ENCODE measurements at regions not wholly inside any gene's neighbourhood (a gene's known extent, or its start where the extent isn't known, plus 50 kb on each side); places are given as distances from the start of the nearest gene placed in this dataset.

DNA sequence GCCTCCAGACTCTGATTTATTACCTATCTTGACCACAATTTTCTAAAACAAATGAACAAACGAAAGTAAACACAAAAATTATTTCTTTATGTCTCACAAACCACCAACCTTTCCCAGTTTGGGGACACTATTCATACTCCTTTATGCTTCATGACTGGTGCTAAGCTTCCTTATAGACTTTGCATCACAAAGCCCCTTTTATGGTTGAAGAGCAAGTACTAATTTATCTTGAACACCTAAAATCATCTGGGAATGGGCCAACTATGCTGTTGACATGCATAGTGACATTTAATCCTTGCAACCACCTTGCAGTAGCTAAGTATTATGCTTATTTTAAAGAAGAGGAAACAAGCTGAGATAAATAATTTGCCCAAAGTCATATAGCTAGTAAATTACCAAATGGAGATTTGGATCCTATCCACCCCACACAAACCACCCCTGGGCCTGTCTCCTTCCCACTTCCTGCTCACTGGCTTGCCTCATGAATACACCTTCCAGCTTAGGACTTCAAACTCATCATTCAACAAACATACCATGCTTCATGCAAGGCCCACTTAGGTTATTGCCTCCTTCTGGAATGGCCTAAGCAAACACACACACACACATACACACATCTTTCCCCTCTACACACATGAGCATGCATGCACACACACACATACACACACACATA lies 192.2 kb downstream of the PLPP3 start:
- 76% methylated on average over 1 of the region's 1 CpG for WGBS
- Histone ChIP-seq H3K27me3 (no peaks in the 10 kb centered on the region), H3K27ac (no peak overlapping the region), H3K36me3 (no peaks in the 10 kb centered on the region), H3K4me3 (no peak overlapping the region), H3K4me1 (peaks cover 6% of the 10 kb centered on the region), H3K9me3 (no peaks in the 10 kb centered on the region)
- no peak for DNase-seq (ENCODE audit: low spot score in 2 of 2)
- no peak for TF ChIP-seq EP300 (IDR thresholded peaks at IDR 0.05)
- TF ChIP-seq, protein P1, sequence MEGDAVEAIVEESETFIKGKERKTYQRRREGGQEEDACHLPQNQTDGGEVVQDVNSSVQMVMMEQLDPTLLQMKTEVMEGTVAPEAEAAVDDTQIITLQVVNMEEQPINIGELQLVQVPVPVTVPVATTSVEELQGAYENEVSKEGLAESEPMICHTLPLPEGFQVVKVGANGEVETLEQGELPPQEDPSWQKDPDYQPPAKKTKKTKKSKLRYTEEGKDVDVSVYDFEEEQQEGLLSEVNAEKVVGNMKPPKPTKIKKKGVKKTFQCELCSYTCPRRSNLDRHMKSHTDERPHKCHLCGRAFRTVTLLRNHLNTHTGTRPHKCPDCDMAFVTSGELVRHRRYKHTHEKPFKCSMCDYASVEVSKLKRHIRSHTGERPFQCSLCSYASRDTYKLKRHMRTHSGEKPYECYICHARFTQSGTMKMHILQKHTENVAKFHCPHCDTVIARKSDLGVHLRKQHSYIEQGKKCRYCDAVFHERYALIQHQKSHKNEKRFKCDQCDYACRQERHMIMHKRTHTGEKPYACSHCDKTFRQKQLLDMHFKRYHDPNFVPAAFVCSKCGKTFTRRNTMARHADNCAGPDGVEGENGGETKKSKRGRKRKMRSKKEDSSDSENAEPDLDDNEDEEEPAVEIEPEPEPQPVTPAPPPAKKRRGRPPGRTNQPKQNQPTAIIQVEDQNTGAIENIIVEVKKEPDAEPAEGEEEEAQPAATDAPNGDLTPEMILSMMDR (IDR thresholded peaks at IDR 0.05), result no peak
- TF ChIP-seq POLR2AphosphoS5 (IDR thresholded peaks at IDR 0.05), result no peak
- TF ChIP-seq POLR2A (IDR thresholded peaks at IDR 0.05), result no peak

GRCh38 chr1:56385314-56385713 lies 194.0 kb downstream of the PLPP3 start:
- Histone ChIP-seq H3K4me3 (no peak overlapping the region), H3K9me3 (no peaks in the 10 kb centered on the region), H3K4me1 (peaks cover 6% of the 10 kb centered on the region), H3K27ac (no peak overlapping the region), H3K36me3 (no peaks in the 10 kb centered on the region), H3K27me3 (peaks cover 5% of the 10 kb centered on the region)
- WGBS, result 71% methylated on average over 1 of the region's 1 CpG
- TF ChIP-seq POLR2A (IDR thresholded peaks at IDR 0.05) (no peak), EP300 (IDR thresholded peaks at IDR 0.05) (no peak), POLR2AphosphoS5 (IDR thresholded peaks at IDR 0.05) (no peak)
- TF ChIP-seq, protein P1 (IDR thresholded peaks at IDR 0.05), result no peak
- DNase-seq (ENCODE audit: low spot score in 2 of 2), result no peak

DNA sequence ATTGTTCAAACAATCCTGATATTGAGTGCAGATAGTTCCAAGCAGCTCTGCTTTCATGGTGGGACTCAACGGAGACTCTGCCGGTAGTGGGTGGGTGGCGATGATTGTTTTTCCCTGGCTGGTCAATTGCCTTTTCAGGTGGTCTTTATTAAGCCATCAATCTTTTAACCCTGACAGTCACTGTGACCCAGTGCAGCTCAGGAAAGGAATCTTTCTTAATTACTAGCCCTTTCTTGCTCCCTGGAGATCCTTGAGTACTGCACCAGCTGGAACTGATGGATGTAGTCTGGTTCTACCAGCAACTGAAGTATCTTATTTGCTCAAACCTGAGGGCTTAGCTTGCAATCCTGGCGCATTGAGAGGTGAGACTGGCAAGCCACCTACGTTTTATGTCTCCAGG lies 196.4 kb downstream of the PLPP3 start:
- Histone ChIP-seq H3K4me1 (peaks cover 3% of the 10 kb centered on the region), H3K27ac (no peak overlapping the region), H3K27me3 (peaks cover 5% of the 10 kb centered on the region), H3K36me3 (no peaks in the 10 kb centered on the region), H3K4me3 (no peak overlapping the region), H3K9me3 (no peaks in the 10 kb centered on the region)
- WGBS, result 95% methylated on average over 5 of the region's 5 CpGs
- DNase-seq (ENCODE audit: low spot score in 2 of 2), result no peak
- TF ChIP-seq POLR2A (IDR thresholded peaks at IDR 0.05) (no peak), EP300 (IDR thresholded peaks at IDR 0.05) (no peak), POLR2AphosphoS5 (IDR thresholded peaks at IDR 0.05) (no peak)
- TF ChIP-seq, protein P1 (IDR thresholded peaks at IDR 0.05), result no peak

DNA sequence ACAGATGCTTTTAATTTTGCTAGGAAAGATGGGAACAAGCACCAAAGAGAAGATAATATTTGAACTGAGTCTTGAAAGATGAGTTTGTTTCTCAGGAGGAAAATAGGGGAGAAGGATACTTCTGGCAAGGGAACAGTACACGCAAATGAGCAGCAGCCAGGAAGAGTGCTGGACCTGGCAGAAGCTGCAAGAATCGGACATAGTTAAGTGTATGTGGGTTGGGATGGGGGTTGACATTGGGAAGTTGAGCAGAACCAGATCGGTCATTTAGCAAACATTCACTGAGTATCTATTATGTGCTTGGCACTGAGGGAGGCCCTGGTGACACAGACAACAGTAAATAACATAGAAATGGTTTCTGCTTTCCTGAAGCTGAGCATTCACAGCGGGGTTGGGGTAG lies 198.8 kb downstream of the PLPP3 start:
- no peak for DNase-seq (ENCODE audit: low spot score in 2 of 2)
- TF ChIP-seq, protein P1 (IDR thresholded peaks at IDR 0.05), result no peak
- no peak for TF ChIP-seq EP300 (IDR thresholded peaks at IDR 0.05)
- TF ChIP-seq POLR2AphosphoS5 (IDR thresholded peaks at IDR 0.05), result no peak
- no peak for TF ChIP-seq POLR2A (IDR thresholded peaks at IDR 0.05)
- Histone ChIP-seq H3K4me3 (no peak overlapping the region), H3K36me3 (no peaks in the 10 kb centered on the region), H3K9me3 (no peaks in the 10 kb centered on the region), H3K27me3 (peaks cover 5% of the 10 kb centered on the region), H3K4me1 (peaks cover 14% of the 10 kb centered on the region), H3K27ac (no peak overlapping the region)
- WGBS, result 63% methylated on average over 4 of the region's 4 CpGs

DNA sequence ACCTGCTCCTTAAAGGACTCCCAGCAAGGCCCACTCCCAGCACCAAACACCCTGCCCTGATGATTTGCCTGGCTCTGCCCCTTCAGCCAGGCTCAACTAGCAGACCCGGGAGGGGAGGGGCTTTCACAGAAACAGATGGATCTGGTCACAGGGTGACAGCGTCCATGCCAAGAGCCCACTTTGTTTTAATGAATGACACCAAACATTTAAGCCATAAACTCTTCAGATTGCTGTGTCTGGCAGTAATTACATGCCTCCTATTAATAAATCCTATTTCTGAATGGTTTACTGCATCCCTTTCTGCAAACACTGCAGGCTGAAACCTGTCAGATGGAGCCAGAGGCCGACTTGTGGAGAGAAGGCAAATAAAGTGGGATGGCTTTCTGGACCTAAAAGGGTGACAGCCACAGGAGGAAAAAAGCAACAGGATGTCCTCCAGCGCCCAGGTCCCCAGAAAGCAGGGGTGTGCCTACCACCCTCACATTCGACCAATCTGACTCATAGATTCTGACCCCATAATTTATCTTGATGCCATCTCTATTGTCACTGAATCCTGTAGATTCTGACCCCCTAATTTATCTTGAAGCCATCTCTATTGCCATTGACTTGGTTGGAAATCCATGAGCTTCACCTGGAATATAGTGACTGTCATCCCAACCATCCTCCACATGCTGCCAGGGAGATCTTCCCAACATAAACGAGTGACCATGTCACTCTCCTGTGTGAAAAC lies 200.9 kb downstream of the PLPP3 start:
- Histone ChIP-seq H3K27me3 (peaks cover 5% of the 10 kb centered on the region), H3K4me3 (no peak overlapping the region), H3K36me3 (no peaks in the 10 kb centered on the region), H3K9me3 (no peaks in the 10 kb centered on the region), H3K27ac (peak overlapping the region; percentile 25), H3K4me1 (peaks cover 21% of the 10 kb centered on the region)
- 66% methylated on average over 6 of the region's 6 CpGs for WGBS
- DNase-seq (ENCODE audit: low spot score in 2 of 2), result no peak
- TF ChIP-seq, protein P1 (IDR thresholded peaks at IDR 0.05), result no peak
- TF ChIP-seq POLR2A (IDR thresholded peaks at IDR 0.05) (no peak), EP300 (IDR thresholded peaks at IDR 0.05) (no peak), POLR2AphosphoS5 (IDR thresholded peaks at IDR 0.05) (no peak)

Measured in suprapubic skin (tissue), 4 donors.